GM12878 (cell line): ENCODE measurements at regions not wholly inside any gene's neighbourhood (a gene's known extent, or its start where the extent isn't known, plus 50 kb on each side); places are given as distances from the start of the nearest gene placed in this dataset.

ENCODE experiments used
- ATAC-seq: fragments of 200-7000 bp; cut with Tn5 transposase; 3 replicates; pipeline ENCODE4 v1.9.1; 2020; ENCODE audit warnings: mild to moderate bottlenecking, moderate library complexity
- BruUV-seq: library from RNA; stranded (reverse); fragments of 400-500 nt; replicated peaks from 2 replicates; lab custom pipeline; 2021; lab: Mats Ljungman, UMichigan
- CTCF ChIA-PET: fragments of 300-600 bp; sonication (Branson Sonifier 250); formaldehyde crosslinking; extraction: SDS; loops from one replicate; lab custom pipeline; 2021; ENCODE audit warnings: inconsistent platforms; lab: Yijun Ruan, JAX
- POLR2A ChIA-PET: fragments of 350-600 bp; formaldehyde crosslinking; extraction: SDS; loops from one replicate; lab custom pipeline; 2021; ENCODE audit warnings: inconsistent platforms; lab: Charles Lee
- RAD21 ChIA-PET: fragments of 300-600 bp; sonication (Branson Sonifier 250); formaldehyde crosslinking; loops from one replicate; lab custom pipeline; 2023; ENCODE audit warnings: antibody characterized with exemption; ENCODE audit not compliant: unreplicated experiment; lab: Charles Lee
- SMC1A ChIA-PET: fragments of 300-600 bp; sonication (Branson Sonifier 250); formaldehyde crosslinking; loops from one replicate; lab custom pipeline; 2023; ENCODE audit not compliant: unreplicated experiment, uncharacterized antibody; lab: Charles Lee
- DNase-seq: peaks from one replicate; pipeline ENCODE4 v3.0.0-alpha.2; 2011; ENCODE audit warnings: low read depth, low spot score
- FAIRE-seq: peaks from 3 replicates; lab custom pipeline; 2011; peaks lifted over from hg19 to GRCh38; lab: Jason Lieb, UNC
- H2AFZ ChIP-seq: 2 replicates; pipeline ENCODE4 v1.6.0; 2011; ENCODE audit warnings: low read depth, low read length, control low read depth; ENCODE audit not compliant: control insufficient read depth
- H3K27ac ChIP-seq: 2 replicates; pipeline ENCODE4 v1.5.1; 2011; ENCODE audit warnings: control low read depth; ENCODE audit not compliant: control insufficient read depth, insufficient read depth
- H3K27me3 ChIP-seq, 2 experiments: replicated peaks in 1 of 2; 2 replicates each; pipeline versions ENCODE4 v1.6.0 to v1.6.1; 2011; ENCODE audit warnings: low read length in 1 of 2; ENCODE audit not compliant: control insufficient read depth in 2 of 2, insufficient read depth in 2 of 2
- H3K36me3 ChIP-seq, 2 experiments: 2 replicates each; pipeline ENCODE4 v1.5.1; 2011; ENCODE audit warnings: low read length in 1 of 2; ENCODE audit not compliant: control insufficient read depth in 2 of 2, insufficient read depth in 2 of 2
- H3K4me1 ChIP-seq: 2 replicates; pipeline ENCODE4 v1.6.1; 2011; ENCODE audit warnings: mild to moderate bottlenecking, low read length, moderate library complexity, mixed read lengths; ENCODE audit not compliant: control insufficient read depth, insufficient read depth
- H3K4me2 ChIP-seq: 2 replicates; pipeline ENCODE4 v1.6.0; 2011; ENCODE audit warnings: control low read depth; ENCODE audit not compliant: control insufficient read depth, insufficient read depth
- H3K4me3 ChIP-seq: fragments of 200-600 bp; sonication (generic); 2 replicates; pipeline ENCODE4 v1.5.1; 2016
- H3K79me2 ChIP-seq: 2 replicates; pipeline ENCODE4 v1.6.0; 2011; ENCODE audit warnings: low read length; ENCODE audit not compliant: control insufficient read depth, insufficient read depth
- H3K9ac ChIP-seq: 2 replicates; pipeline ENCODE4 v1.8.0; 2011; ENCODE audit warnings: low read length, control low read depth, mixed read lengths; ENCODE audit not compliant: control insufficient read depth, insufficient read depth
- H3K9me3 ChIP-seq: replicated peaks from 3 replicates; pipeline ENCODE4 v1.5.1; 2011; ENCODE audit warnings: mild to moderate bottlenecking, low read length; ENCODE audit not compliant: control insufficient read depth, insufficient read depth
- H4K20me1 ChIP-seq: 2 replicates; pipeline ENCODE4 v1.6.0; 2011; ENCODE audit not compliant: control insufficient read depth, insufficient read depth
- IKZF1 ChIP-seq: fragments of 450-650 bp; conservative IDR thresholded peaks from 2 replicates; pipeline ENCODE4 v1.6.1; 2017; ENCODE audit warnings: antibody characterized with exemption, mild to moderate bottlenecking
- IKZF2 ChIP-seq, 2 experiments: fragments of 450-650 bp; IDR thresholded peaks; 2 replicates each; pipeline ENCODE4 v1.6.1; 2017; ENCODE audit warnings: mild to moderate bottlenecking in 2 of 2, moderate library complexity in 2 of 2
- KAT2A ChIP-seq: conservative IDR thresholded peaks from 2 replicates; pipeline ENCODE4 v1.6.1; 2011; ENCODE audit warnings: low read depth, low read length; ENCODE audit not compliant: control insufficient read depth
- MEF2B ChIP-seq: fragments of 450-650 bp; IDR thresholded peaks from 2 replicates; pipeline ENCODE4 v1.6.1; 2018; ENCODE audit warnings: mild to moderate bottlenecking, moderate library complexity; ENCODE audit not compliant: partially characterized antibody, poor library complexity, severe bottlenecking
- MYB ChIP-seq: fragments of 150-350 bp; IDR thresholded peaks from 2 replicates; pipeline ENCODE4 v1.6.1; 2014; ENCODE audit warnings: mild to moderate bottlenecking, low read depth, low read length, borderline replicate concordance
- NFYA ChIP-seq: IDR thresholded peaks from 2 replicates; pipeline ENCODE4 v1.6.1; 2011; ENCODE audit warnings: low read depth, mild to moderate bottlenecking, low read length, improper control_type of control experiment, borderline replicate concordance
- REST ChIP-seq: IDR thresholded peaks from 2 replicates; pipeline ENCODE4 v1.6.1; 2012; ENCODE audit warnings: mild to moderate bottlenecking, low read depth, low read length
- TCF12 ChIP-seq: IDR thresholded peaks from 2 replicates; pipeline ENCODE4 v1.6.1; 2011; ENCODE audit warnings: low read depth, mild to moderate bottlenecking, low read length
- WRNIP1 ChIP-seq: IDR thresholded peaks from 2 replicates; pipeline ENCODE4 v1.6.1; 2011; ENCODE audit warnings: low read depth, low read length, improper control_type of control experiment, borderline replicate concordance
- WGBS: methylation state at CpG from one replicate; pipeline ENCODE4 v1.1.6; 2016; ENCODE audit warnings: low lambda C conversion rate; ENCODE audit not compliant: insufficient replicate concordance, insufficient coverage; ENCODE audit errors: missing lambda C conversion rate; 5-methylcytosine and 5-hydroxymethylcytosine counted together
- in situ Hi-C: fragments of 300-500 bp; cut with MboI; formaldehyde crosslinking; loops from 9 replicates; pipeline ENCODE4 v1.14.3; 2018; ENCODE audit warnings: mixed read lengths
- intact Hi-C: fragments of 100-400 bp; cut with micrococcal nuclease; formaldehyde crosslinking; loops from one replicate; pipeline ENCODE4 v1.14.2; 2022; ENCODE audit not compliant: unreplicated experiment
- TF ChIP-seq, protein P1 (sequence below): fragments of 450-650 bp; IDR thresholded peaks from 2 replicates; pipeline ENCODE4 v1.6.1; 2017; ENCODE audit warnings: mild to moderate bottlenecking, moderate library complexity

GRCh38 chr2:20126040-20126439 is 74.6 kb upstream of the LAPTM4A start:
- ChIA-PET POLR2A (no interaction called here), CTCF (interaction anchor here (0.6 to 2.1 kb wide), 3 partner anchors 17 to 99 kb away, joined by 3 to 6 read pairs (median 4); no protein-coding TSS in a partner anchor), SMC1A (no interaction called here), RAD21 (no interaction called here)
- intact Hi-C loops (no loop called here), in situ Hi-C loops (no loop called here)
- Histone ChIP-seq H3K9me3 (no peaks in the 10 kb centered on the region), H3K36me3 (no peaks in the 10 kb centered on the region), H3K4me1 (no peaks in the 10 kb centered on the region), H3K79me2 (no peaks in the 10 kb centered on the region), H3K4me2 (no peak overlapping the region), H3K9ac (no peak overlapping the region), H3K27me3 (no peaks in the 10 kb centered on the region), H3K27ac (no peak overlapping the region), H4K20me1 (no peaks in the 10 kb centered on the region), H3K4me3 (no peak overlapping the region), H2AFZ (no peak overlapping the region)
- FAIRE-seq = no peak
- no peak for DNase-seq
- 59% methylated on average over 3 of the region's 3 CpGs for WGBS
- no TSS peak for BruUV-seq
- ATAC-seq = no peak
- TF ChIP-seq MEF2B = no peak
- no peak for TF ChIP-seq IKZF2 (IDR thresholded peaks at IDR 0.05)
- TF ChIP-seq, protein P1, sequence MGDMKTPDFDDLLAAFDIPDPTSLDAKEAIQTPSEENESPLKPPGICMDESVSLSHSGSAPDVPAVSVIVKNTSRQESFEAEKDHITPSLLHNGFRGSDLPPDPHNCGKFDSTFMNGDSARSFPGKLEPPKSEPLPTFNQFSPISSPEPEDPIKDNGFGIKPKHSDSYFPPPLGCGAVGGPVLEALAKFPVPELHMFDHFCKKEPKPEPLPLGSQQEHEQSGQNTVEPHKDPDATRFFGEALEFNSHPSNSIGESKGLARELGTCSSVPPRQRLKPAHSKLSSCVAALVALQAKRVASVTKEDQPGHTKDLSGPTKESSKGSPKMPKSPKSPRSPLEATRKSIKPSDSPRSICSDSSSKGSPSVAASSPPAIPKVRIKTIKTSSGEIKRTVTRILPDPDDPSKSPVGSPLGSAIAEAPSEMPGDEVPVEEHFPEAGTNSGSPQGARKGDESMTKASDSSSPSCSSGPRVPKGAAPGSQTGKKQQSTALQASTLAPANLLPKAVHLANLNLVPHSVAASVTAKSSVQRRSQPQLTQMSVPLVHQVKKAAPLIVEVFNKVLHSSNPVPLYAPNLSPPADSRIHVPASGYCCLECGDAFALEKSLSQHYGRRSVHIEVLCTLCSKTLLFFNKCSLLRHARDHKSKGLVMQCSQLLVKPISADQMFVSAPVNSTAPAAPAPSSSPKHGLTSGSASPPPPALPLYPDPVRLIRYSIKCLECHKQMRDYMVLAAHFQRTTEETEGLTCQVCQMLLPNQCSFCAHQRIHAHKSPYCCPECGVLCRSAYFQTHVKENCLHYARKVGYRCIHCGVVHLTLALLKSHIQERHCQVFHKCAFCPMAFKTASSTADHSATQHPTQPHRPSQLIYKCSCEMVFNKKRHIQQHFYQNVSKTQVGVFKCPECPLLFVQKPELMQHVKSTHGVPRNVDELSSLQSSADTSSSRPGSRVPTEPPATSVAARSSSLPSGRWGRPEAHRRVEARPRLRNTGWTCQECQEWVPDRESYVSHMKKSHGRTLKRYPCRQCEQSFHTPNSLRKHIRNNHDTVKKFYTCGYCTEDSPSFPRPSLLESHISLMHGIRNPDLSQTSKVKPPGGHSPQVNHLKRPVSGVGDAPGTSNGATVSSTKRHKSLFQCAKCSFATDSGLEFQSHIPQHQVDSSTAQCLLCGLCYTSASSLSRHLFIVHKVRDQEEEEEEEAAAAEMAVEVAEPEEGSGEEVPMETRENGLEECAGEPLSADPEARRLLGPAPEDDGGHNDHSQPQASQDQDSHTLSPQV = no peak
- no peak for TF ChIP-seq NFYA
- TF ChIP-seq WRNIP1 = no peak
- TF ChIP-seq TCF12 = no peak
- TF ChIP-seq KAT2A = no peak
- TF ChIP-seq REST = no peak
- TF ChIP-seq IKZF1 = no peak
- TF ChIP-seq MYB = no peak
